Psoas muscle (tissue), 7 donors: ENCODE measurements at regions not wholly inside any gene's neighbourhood (a gene's known extent, or its start where the extent isn't known, plus 50 kb on each side); places are given as distances from the start of the nearest gene placed in this dataset.

ENCODE experiments used
- ATAC-seq, 4 donors: fragments of 200-7000 bp; cut with Tn5 transposase; one replicate each; pipeline ENCODE4 v1.9.1; 2020; ENCODE audit warnings: moderate library complexity in 3 of 4, mild to moderate bottlenecking in 2 of 4
- DNase-seq, 2 donors: peaks; one replicate each; pipeline ENCODE4 v3.0.0-alpha.2; 2020
- H3K27ac ChIP-seq: fragments of 200-600 bp; one replicate; pipeline ENCODE4 v1.8.0; 2022
- H3K27me3 ChIP-seq, 3 donors: fragments of 200-600 bp in 1 of 3; one replicate each; pipeline versions ENCODE4 v1.6.1 to v1.8.0; 2013 to 2022; ENCODE audit warnings: low read length in 2 of 3, mild to moderate bottlenecking in 2 of 3, moderate library complexity in 1 of 3; ENCODE audit not compliant: insufficient read depth in 3 of 3
- H3K36me3 ChIP-seq, 2 donors: fragments of 200-600 bp in 1 of 2; one replicate each; pipeline versions ENCODE4 v1.6.1 to v1.8.0; 2013 to 2022; ENCODE audit warnings: low read depth in 1 of 2, mild to moderate bottlenecking in 1 of 2, moderate library complexity in 1 of 2; ENCODE audit not compliant: insufficient read depth in 1 of 2
- H3K4me1 ChIP-seq: fragments of 200-600 bp; one replicate; pipeline ENCODE4 v1.8.0; 2022
- H3K4me3 ChIP-seq: fragments of 200-600 bp; one replicate; pipeline ENCODE4 v1.8.0; 2022; ENCODE audit warnings: mild to moderate bottlenecking
- H3K9me3 ChIP-seq: fragments of 200-600 bp; one replicate; pipeline ENCODE4 v1.8.0; 2022
- WGBS, 3 donors: extraction: QIAGEN DNeasy Blood & Tissue Kit; methylation state at CpG; one replicate each; pipeline versions ENCODE4 v1.1.6 to v1.1.7; 2013; 5-methylcytosine and 5-hydroxymethylcytosine counted together
- intact Hi-C, 2 donors: fragments of 100-400 bp; cut with DNase I; formaldehyde crosslinking; loops; one replicate each; pipeline versions ENCODE4 v1.11.0 to v1.14.2; 2022
- TF ChIP-seq, protein P1 (sequence below): fragments of 200-600 bp; IDR thresholded peaks from one replicate; pipeline ENCODE4 v1.8.0; 2022; ENCODE audit warnings: antibody characterized with exemption
- donor health status: healthy with polysubstance abuse.
- donor health status: DM: no; HTN: no; CAD: no; lungs with moderate emphysema.
- donor health status: Bipolar disorder and iron deficiency.
- donor health status: healthy.
- donor health status: DM: yes; HTN: yes; CAD: no.
- donor health status: DM: no; HTN: no; CAD: no.
- donor health status: DM: yes; HTN: yes; CAD: no.

DNA sequence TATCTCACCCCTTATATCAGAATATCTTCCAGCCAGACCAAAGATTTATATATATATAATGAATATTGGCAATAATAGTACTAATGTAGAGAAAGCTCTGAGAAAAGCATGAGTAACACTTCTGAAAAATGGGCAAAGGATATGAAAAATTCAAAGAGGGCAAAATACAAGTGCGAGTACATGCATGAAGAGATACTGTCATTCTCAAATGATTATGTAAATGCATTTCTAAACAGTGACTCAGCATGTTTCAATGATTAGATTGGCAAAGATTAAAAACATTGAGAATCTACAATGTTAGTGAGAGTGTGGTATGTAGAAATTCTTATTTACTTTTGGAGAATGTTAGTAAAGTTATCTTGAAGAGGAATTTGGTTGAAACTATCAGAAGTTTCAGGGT is 118.3 kb upstream of the NEDD4L start:
- intact Hi-C loops: no loop called here
- Histone ChIP-seq H3K36me3 (no peaks in the 10 kb centered on the region), H3K27me3 (no peaks in the 10 kb centered on the region), H3K4me1 (no peaks in the 10 kb centered on the region), H3K4me3 (no peak overlapping the region), H3K9me3 (no peaks in the 10 kb centered on the region), H3K27ac (no peak overlapping the region)
- ATAC-seq (no peak), DNase-seq (no peak)
- TF ChIP-seq, protein P1, sequence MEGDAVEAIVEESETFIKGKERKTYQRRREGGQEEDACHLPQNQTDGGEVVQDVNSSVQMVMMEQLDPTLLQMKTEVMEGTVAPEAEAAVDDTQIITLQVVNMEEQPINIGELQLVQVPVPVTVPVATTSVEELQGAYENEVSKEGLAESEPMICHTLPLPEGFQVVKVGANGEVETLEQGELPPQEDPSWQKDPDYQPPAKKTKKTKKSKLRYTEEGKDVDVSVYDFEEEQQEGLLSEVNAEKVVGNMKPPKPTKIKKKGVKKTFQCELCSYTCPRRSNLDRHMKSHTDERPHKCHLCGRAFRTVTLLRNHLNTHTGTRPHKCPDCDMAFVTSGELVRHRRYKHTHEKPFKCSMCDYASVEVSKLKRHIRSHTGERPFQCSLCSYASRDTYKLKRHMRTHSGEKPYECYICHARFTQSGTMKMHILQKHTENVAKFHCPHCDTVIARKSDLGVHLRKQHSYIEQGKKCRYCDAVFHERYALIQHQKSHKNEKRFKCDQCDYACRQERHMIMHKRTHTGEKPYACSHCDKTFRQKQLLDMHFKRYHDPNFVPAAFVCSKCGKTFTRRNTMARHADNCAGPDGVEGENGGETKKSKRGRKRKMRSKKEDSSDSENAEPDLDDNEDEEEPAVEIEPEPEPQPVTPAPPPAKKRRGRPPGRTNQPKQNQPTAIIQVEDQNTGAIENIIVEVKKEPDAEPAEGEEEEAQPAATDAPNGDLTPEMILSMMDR: no peak
- 83 to 95% (median 93%) methylated on average over 1 of the region's 1 CpG for WGBS, 3 donors

DNA sequence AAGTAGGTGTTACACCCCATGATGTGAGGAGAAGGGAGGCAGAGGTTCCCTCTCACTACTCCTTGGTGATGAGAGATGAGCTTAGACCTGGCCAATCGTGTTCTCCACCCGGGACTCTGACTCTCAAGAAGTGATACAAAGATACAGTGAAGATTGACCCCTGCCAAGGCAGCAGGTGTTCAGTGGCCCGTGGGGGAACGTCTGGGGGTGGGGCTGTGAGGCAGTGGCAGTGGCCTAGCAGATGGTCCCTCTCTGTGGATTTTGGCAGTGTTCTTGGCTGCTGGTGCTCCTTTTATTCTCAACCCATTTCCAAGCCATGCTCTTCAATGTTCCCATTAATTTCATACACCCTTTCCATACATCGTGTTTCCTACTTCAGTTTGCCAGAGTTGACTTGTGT is 120.4 kb upstream of the NEDD4L start:
- Histone ChIP-seq H3K4me1 (no peaks in the 10 kb centered on the region), H3K4me3 (no peak overlapping the region), H3K27me3 (no peaks in the 10 kb centered on the region), H3K36me3 (no peaks in the 10 kb centered on the region), H3K27ac (no peak overlapping the region), H3K9me3 (no peaks in the 10 kb centered on the region)
- WGBS, 3 donors: 27 to 38% (median 30%) methylated on average over 5 of the region's 5 CpGs
- no peak for DNase-seq
- no peak for ATAC-seq
- TF ChIP-seq, protein P1: no peak
- intact Hi-C loops: no loop called here

DNA sequence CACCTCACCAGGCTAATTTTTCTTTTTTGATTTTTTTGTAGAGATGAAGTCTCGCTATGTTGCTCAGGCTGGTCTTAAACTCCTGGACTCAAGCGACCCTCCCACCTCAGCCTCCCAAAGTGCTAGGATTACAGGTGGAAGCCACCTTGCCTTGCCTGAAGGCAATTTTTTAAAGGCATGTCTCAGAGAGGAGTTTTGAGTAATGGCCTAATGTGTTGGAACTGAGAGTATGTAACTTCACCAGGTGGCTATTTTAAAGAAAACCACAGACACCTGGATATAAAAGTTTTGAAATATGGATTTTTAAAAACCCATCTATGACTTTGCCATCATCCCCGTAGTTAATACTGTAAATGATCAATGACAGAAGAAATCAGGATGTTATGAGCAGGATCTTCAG is 119.8 kb upstream of the ATP8B1 start:
- no peaks in the 10 kb centered on the region for H3K27me3 ChIP-seq
- no peak for ATAC-seq
- 90 to 96% (median 90%) methylated on average over 3 of the region's 3 CpGs for WGBS, 3 donors
- intact Hi-C loops: no loop called here
- no peak overlapping the region for H3K4me3 ChIP-seq
- no peaks in the 10 kb centered on the region for H3K9me3 ChIP-seq
- TF ChIP-seq, protein P1: no peak
- H3K27ac ChIP-seq: no peak overlapping the region
- H3K36me3 ChIP-seq: no peaks in the 10 kb centered on the region
- H3K4me1 ChIP-seq: no peaks in the 10 kb centered on the region
- DNase-seq: no peak

DNA sequence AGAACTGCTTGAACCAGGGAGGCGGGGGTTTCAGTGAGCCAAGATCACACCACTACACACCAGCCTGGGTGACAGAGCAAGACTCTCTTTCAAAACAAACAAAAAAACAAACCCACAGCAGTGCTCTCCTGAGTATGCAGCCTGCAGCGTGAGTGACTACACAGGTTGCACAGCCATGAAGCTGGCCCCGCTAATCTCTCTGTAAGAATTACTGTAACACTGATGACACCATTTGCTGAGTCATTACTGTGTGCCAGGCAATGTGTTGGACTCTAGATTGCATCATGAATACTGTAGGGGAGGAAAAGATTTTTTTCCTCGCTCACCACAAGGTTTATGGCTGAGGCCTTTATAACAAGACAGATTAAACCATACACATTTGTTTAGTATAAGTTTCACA is 118.6 kb upstream of the ATP8B1 start:
- Histone ChIP-seq H3K4me1 (no peaks in the 10 kb centered on the region), H3K4me3 (no peak overlapping the region), H3K27ac (no peak overlapping the region), H3K36me3 (no peaks in the 10 kb centered on the region), H3K9me3 (no peaks in the 10 kb centered on the region), H3K27me3 (no peaks in the 10 kb centered on the region)
- no peak for ATAC-seq
- WGBS, 3 donors: 92 to 96% (median 95%) methylated on average over 4 of the region's 4 CpGs
- TF ChIP-seq, protein P1: no peak
- no peak for DNase-seq
- intact Hi-C loops: no loop called here

DNA sequence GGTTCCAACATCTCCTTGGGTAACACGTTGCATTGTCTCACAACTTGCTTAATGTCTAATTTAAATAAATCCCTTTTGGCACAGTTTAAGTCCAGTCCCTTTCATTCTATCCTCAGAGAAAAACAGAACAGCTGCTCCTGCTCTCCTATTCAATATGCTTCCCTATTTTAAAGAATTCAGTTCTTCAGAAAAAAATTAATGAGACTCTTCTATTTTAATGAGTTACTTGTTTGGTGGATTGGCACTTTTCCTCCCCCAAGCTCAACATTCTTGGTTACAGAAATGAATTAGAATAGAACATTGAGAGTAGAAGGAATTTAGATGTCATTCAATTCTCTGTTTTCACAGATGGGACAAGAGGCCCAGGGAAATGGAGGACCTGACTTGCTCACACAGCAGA is 116.9 kb upstream of the ATP8B1 start:
- Histone ChIP-seq H3K4me1 (no peaks in the 10 kb centered on the region), H3K27ac (no peak overlapping the region), H3K36me3 (no peaks in the 10 kb centered on the region), H3K27me3 (no peaks in the 10 kb centered on the region), H3K4me3 (no peak overlapping the region), H3K9me3 (no peaks in the 10 kb centered on the region)
- intact Hi-C loops: no loop called here
- WGBS, 3 donors: 27 to 56% (median 33%) methylated on average over 1 of the region's 1 CpG
- DNase-seq (no peak), ATAC-seq (no peak)
- TF ChIP-seq, protein P1: no peak
